Smooth muscle cell (in vitro differentiated cells): ENCODE measurements at regions not wholly inside any gene's neighbourhood (a gene's known extent, or its start where the extent isn't known, plus 50 kb on each side); places are given as distances from the start of the nearest gene placed in this dataset.

Source experiments
- DNase-seq: peaks from one replicate; lab custom pipeline; 2025; ENCODE audit not compliant: unreplicated experiment; lab: John Stamatoyannopoulos, UW
- H2AFZ ChIP-seq: fragments of 200-600 bp; sonication (generic); 2 replicates; pipeline ENCODE4 v1.6.0; 2016; ENCODE audit warnings: antibody characterized with exemption, low read depth, mild to moderate bottlenecking
- H3F3A ChIP-seq: fragments of 200-600 bp; sonication (generic); 2 replicates; pipeline ENCODE4 v1.6.0; 2017; ENCODE audit warnings: antibody characterized with exemption, low read depth
- H3K27ac ChIP-seq: fragments of 200-600 bp; sonication (generic); 2 replicates; pipeline ENCODE4 v1.5.1; 2016; ENCODE audit warnings: low read depth, mild to moderate bottlenecking
- H3K27me3 ChIP-seq: fragments of 200-600 bp; sonication (generic); 2 replicates; pipeline ENCODE4 v1.6.1; 2016; ENCODE audit warnings: low read depth, mild to moderate bottlenecking
- H3K36me3 ChIP-seq: fragments of 200-600 bp; sonication (generic); 2 replicates; pipeline ENCODE4 v1.5.1; 2016; ENCODE audit warnings: low read depth
- H3K4me1 ChIP-seq: fragments of 200-600 bp; sonication (generic); 2 replicates; pipeline ENCODE4 v1.5.1; 2016; ENCODE audit warnings: low read depth
- H3K4me2 ChIP-seq: fragments of 200-600 bp; sonication (generic); 2 replicates; pipeline ENCODE4 v1.6.0; 2016; ENCODE audit warnings: mild to moderate bottlenecking
- H3K4me3 ChIP-seq: fragments of 200-600 bp; sonication (generic); 2 replicates; pipeline ENCODE4 v1.5.1; 2016; ENCODE audit warnings: mild to moderate bottlenecking
- H3K79me2 ChIP-seq: fragments of 200-600 bp; sonication (generic); 2 replicates; pipeline ENCODE4 v1.6.0; 2016; ENCODE audit warnings: low read depth, mild to moderate bottlenecking
- H3K9ac ChIP-seq: fragments of 200-600 bp; sonication (generic); 2 replicates; pipeline ENCODE4 v1.6.0; 2016; ENCODE audit warnings: low read depth
- H3K9me3 ChIP-seq: fragments of 200-600 bp; sonication (generic); replicated peaks from 2 replicates; pipeline ENCODE4 v1.5.1; 2016; ENCODE audit warnings: low read depth
- H4K20me1 ChIP-seq: fragments of 200-600 bp; sonication (generic); 2 replicates; pipeline ENCODE4 v1.6.0; 2016; ENCODE audit warnings: low read depth
- WGBS: methylation state at CpG from one replicate; pipeline ENCODE4 v1.1.7; 2016; ENCODE audit warnings: low lambda C conversion rate; 5-methylcytosine and 5-hydroxymethylcytosine counted together
- TF ChIP-seq, protein P1 (sequence below): fragments of 200-600 bp; sonication (generic); IDR thresholded peaks from 2 replicates; pipeline ENCODE4 v1.5.1; 2017; ENCODE audit warnings: borderline replicate concordance, mild to moderate bottlenecking, antibody characterized with exemption; ENCODE audit not compliant: insufficient read depth, poor library complexity, severe bottlenecking

DNA sequence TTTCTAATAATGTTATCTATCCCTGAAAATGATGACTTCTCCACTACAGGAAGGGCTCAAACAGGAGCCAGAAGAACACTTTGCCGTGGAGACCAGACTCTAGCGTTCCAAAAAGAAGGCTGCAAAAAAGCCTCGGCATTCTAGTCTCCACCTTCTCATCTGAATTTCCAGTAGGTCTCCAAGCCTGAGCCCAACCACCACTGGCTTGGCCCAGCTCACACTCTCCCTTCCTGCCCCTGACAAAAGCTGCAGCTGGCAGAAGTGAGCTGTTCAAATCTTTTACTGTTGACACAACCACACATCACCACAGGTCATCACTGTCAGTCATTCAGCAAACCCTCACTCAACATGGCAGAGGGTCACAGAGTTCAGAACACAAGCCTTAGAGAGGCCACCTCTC, 69.3 kb downstream of the CAMK2N1 start:
- no peak overlapping the region for H3K4me3 ChIP-seq
- DNase-seq: no peak
- H3K36me3 ChIP-seq: no peaks in the 10 kb centered on the region
- TF ChIP-seq, protein P1, sequence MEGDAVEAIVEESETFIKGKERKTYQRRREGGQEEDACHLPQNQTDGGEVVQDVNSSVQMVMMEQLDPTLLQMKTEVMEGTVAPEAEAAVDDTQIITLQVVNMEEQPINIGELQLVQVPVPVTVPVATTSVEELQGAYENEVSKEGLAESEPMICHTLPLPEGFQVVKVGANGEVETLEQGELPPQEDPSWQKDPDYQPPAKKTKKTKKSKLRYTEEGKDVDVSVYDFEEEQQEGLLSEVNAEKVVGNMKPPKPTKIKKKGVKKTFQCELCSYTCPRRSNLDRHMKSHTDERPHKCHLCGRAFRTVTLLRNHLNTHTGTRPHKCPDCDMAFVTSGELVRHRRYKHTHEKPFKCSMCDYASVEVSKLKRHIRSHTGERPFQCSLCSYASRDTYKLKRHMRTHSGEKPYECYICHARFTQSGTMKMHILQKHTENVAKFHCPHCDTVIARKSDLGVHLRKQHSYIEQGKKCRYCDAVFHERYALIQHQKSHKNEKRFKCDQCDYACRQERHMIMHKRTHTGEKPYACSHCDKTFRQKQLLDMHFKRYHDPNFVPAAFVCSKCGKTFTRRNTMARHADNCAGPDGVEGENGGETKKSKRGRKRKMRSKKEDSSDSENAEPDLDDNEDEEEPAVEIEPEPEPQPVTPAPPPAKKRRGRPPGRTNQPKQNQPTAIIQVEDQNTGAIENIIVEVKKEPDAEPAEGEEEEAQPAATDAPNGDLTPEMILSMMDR: no peak
- H3F3A ChIP-seq: no peaks in the 10 kb centered on the region
- H3K9ac ChIP-seq: no peak overlapping the region
- no peak overlapping the region for H3K4me2 ChIP-seq
- no peaks in the 10 kb centered on the region for H3K9me3 ChIP-seq
- peaks cover 13% of the 10 kb centered on the region for H3K27me3 ChIP-seq
- H2AFZ ChIP-seq: no peak overlapping the region
- no peaks in the 10 kb centered on the region for H3K4me1 ChIP-seq
- H3K79me2 ChIP-seq: no peaks in the 10 kb centered on the region
- no peaks in the 10 kb centered on the region for H4K20me1 ChIP-seq
- WGBS: 92% methylated on average over 3 of the region's 3 CpGs
- no peak overlapping the region for H3K27ac ChIP-seq

GRCh38 chr1:20413776-20414140, 72.3 kb downstream of the CAMK2N1 start:
- Histone ChIP-seq H3K4me3 (no peak overlapping the region), H3K36me3 (no peaks in the 10 kb centered on the region), H3K9me3 (no peaks in the 10 kb centered on the region), H3K9ac (no peak overlapping the region), H3K79me2 (no peaks in the 10 kb centered on the region), H3K27me3 (no peaks in the 10 kb centered on the region), H4K20me1 (no peaks in the 10 kb centered on the region), H3K27ac (no peak overlapping the region), H2AFZ (no peak overlapping the region), H3F3A (no peaks in the 10 kb centered on the region), H3K4me2 (no peak overlapping the region), H3K4me1 (no peaks in the 10 kb centered on the region)
- no peak for DNase-seq
- WGBS: 85% methylated on average over 3 of the region's 3 CpGs
- TF ChIP-seq, protein P1: no peak

DNA sequence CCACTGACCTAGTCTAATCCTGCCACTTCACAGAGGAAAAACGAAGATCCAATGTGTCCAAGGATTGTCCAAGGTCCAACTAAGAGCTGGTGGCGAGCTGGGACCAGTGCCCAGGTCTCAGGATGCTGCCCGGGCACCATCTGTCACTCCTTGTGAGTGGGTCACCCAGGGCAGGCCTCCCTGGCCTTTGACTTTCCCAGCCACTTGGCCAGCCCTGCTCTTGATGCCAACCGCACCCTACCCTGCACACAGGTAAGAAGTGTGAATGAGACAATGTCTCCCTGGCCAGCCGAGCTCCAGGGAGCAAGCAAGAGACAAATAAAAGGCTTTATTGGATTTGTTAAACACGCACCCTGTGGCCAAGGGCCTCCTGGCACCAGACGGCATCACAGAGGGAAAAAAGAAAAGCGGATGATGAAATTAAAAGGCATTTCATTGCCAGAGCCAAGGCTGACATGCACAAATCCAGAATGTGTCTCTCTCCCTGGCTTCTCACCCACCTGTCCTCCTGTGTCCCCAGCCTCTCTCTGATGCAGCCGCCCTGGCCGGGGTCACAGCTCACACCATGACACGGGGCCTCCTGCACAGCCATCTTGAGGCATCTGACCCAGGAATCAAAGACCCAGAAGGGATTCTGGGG, 72.8 kb downstream of the CAMK2N1 start:
- no peak overlapping the region for H2AFZ ChIP-seq
- no peaks in the 10 kb centered on the region for H3K9me3 ChIP-seq
- no peaks in the 10 kb centered on the region for H4K20me1 ChIP-seq
- WGBS: 88% methylated on average over 11 of the region's 11 CpGs
- TF ChIP-seq, protein P1: no peak
- H3K27ac ChIP-seq: no peak overlapping the region
- DNase-seq: no peak
- no peak overlapping the region for H3K9ac ChIP-seq
- no peak overlapping the region for H3K4me2 ChIP-seq
- no peak overlapping the region for H3K4me3 ChIP-seq
- no peaks in the 10 kb centered on the region for H3K36me3 ChIP-seq
- no peaks in the 10 kb centered on the region for H3F3A ChIP-seq
- no peaks in the 10 kb centered on the region for H3K4me1 ChIP-seq
- no peaks in the 10 kb centered on the region for H3K79me2 ChIP-seq
- no peaks in the 10 kb centered on the region for H3K27me3 ChIP-seq

GRCh38 chr1:20411196-20411980, 74.6 kb downstream of the CAMK2N1 start:
- no peaks in the 10 kb centered on the region for H4K20me1 ChIP-seq
- H3K27ac ChIP-seq: peak overlapping the region; percentile 35
- no peaks in the 10 kb centered on the region for H3K79me2 ChIP-seq
- H3K4me3 ChIP-seq: no peak overlapping the region
- H3K36me3 ChIP-seq: no peaks in the 10 kb centered on the region
- H3K9me3 ChIP-seq: no peaks in the 10 kb centered on the region
- no peak overlapping the region for H3K9ac ChIP-seq
- TF ChIP-seq, protein P1: no peak
- peaks cover 1% of the 10 kb centered on the region for H3K4me1 ChIP-seq
- peak overlapping the region; percentile 40 for H3K4me2 ChIP-seq
- no peaks in the 10 kb centered on the region for H3F3A ChIP-seq
- no peak overlapping the region for H2AFZ ChIP-seq
- no peaks in the 10 kb centered on the region for H3K27me3 ChIP-seq
- DNase-seq: no peak
- 46% methylated on average over 10 of the region's 10 CpGs for WGBS
